GM12874 (cell line): ENCODE measurements at regions not wholly inside any gene's neighbourhood (a gene's known extent, or its start where the extent isn't known, plus 50 kb on each side); places are given as distances from the start of the nearest gene placed in this dataset.

Experiments
- TF ChIP-seq, protein P1 (sequence below): IDR thresholded peaks from 2 replicates; pipeline ENCODE4 v1.5.1; 2011; ENCODE audit warnings: low read depth, mild to moderate bottlenecking, control low read depth, low read length, moderate library complexity; ENCODE audit not compliant: insufficient read depth

DNA sequence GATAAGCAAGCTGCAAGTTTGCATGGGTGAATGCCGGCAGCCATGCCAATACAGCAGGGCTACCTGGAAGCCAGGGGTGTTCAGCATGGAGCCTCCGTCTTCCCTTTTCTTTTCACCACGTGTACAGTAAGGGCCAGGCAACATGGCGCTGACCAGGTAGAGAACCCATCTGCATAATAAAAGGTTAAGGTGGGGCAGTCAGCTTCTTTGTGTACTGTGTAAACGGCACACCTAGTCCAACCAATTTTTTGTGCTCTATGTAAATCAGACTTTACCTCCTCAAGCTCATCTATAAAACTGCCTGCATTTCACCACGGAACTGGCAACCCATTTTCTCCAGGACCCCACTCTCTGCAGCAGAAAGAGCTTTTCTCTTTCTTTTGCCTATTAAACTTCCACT, 286.8 kb upstream of the VCX3A start:
- TF ChIP-seq, protein P1, sequence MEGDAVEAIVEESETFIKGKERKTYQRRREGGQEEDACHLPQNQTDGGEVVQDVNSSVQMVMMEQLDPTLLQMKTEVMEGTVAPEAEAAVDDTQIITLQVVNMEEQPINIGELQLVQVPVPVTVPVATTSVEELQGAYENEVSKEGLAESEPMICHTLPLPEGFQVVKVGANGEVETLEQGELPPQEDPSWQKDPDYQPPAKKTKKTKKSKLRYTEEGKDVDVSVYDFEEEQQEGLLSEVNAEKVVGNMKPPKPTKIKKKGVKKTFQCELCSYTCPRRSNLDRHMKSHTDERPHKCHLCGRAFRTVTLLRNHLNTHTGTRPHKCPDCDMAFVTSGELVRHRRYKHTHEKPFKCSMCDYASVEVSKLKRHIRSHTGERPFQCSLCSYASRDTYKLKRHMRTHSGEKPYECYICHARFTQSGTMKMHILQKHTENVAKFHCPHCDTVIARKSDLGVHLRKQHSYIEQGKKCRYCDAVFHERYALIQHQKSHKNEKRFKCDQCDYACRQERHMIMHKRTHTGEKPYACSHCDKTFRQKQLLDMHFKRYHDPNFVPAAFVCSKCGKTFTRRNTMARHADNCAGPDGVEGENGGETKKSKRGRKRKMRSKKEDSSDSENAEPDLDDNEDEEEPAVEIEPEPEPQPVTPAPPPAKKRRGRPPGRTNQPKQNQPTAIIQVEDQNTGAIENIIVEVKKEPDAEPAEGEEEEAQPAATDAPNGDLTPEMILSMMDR: no peak

DNA sequence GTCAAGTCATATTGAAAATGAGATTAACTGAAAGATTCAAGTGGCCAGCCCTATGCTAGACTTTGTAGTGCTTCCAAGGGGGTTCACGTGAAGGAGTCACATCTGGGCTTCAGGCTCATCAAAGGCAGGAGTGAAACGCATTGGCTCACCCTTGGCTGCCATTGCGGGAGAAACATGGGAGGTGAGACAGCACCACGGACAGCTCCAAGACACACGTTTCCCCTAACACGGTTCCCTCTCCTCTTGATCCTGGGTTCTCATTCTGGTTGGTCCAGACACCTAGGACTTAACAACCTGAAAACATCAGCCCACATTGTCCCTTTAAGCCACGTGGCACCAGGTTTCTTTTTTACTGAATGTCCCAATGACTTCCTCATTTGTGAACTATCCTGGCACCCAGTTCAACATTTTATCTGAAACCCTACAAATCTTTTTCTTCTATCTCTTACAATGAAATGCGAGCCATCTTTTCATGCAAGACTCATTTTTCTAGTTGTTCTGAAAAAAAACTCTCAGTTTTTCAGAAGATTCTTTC, 279.0 kb upstream of the VCX3A start:
- TF ChIP-seq, protein P1: no peak

DNA sequence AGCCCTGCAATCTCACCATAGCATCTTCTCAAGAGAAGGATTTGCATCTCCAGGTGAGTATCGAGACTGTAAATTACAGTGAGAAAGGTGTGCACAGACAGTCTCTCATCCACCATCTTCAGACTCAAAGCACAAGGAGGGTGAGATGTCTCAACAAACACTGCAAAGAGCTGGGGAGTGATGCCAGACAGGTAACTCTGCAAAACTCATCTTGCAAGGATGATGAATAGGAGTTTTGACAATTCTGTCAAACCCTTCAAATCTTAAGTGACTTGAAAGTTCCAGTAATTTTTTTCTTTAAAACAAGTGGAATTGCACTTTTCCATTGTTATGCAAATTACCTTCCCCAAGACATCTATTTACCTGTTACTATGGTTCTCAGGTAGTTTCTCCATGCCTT, 277.2 kb upstream of the VCX3A start:
- TF ChIP-seq, protein P1: no peak

DNA sequence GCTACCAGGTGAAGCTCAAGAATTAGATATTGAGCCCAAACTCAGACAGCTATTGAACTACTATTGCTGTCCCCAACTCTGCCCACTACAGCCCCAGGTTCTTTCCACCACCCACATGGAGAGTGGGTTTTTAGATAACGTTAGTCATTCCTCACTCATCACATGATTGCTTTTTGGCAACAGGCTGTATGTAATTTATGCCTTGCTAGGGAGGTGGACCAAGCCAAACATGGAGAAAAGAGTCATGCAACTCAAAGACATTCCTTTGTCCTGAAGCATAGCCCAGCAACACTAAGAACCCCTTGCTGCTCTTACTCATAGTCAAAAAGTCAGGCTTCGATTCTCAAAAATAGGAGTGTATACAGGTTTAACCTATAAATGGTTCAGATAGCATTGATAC, 275.9 kb upstream of the VCX3A start:
- TF ChIP-seq, protein P1: no peak

DNA sequence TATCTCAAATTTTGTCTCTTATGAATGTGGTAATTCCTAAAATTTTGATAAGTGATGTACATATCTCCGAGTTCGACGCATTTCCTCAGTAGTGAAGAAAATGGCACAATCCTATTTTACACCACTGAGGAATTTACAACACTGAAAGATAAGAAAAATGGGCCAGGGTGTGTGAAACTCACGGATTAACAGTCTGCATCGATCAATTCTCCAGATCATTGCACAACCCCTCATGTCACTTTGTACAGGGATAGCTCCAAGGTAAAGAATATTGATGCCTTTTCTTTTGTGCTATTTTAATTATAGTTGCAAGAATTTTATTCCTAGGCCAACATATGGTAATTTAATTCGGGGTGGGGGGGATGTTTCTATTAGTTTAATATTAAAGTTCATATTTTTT, 268.7 kb upstream of the VCX3A start:
- TF ChIP-seq, protein P1: no peak

DNA sequence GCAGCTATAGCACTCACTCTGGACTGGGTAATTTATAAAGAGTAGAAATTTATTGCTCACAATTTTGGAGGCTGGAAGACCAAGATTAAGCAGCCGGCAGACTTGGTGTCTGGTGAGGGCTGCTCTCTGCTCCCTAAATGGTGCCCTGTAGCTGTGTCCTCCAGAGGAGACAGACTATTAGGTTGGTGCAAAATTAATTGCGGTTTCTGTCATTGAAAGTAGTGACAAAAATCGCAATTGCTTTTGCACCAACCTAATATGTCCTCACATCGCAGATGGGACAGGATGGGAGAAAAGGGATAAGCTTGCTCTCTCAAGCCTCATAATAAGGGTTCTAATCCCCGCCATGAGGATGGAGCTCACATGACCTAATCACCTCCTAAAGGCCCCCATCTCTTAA, 258.1 kb upstream of the VCX3A start:
- TF ChIP-seq, protein P1: no peak

DNA sequence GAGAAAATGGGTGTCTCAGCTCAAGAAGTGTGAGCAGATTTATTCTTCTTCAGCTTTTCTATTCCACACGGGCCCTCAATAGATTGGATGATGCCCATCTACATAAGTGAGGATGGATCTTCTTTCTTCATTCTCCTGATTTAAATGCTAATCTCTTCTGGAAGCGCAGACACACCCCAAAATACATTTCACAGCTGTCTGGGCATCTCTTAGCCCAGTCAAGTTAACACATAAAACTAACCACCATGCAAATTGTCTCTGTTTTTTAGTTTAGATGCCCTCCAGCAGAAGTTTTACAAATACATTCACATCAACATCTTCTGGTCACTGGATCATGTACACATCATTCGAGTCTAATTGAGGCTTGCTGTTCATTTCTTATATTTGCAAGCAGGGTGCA, 249.0 kb upstream of the VCX3A start:
- TF ChIP-seq, protein P1: no peak

DNA sequence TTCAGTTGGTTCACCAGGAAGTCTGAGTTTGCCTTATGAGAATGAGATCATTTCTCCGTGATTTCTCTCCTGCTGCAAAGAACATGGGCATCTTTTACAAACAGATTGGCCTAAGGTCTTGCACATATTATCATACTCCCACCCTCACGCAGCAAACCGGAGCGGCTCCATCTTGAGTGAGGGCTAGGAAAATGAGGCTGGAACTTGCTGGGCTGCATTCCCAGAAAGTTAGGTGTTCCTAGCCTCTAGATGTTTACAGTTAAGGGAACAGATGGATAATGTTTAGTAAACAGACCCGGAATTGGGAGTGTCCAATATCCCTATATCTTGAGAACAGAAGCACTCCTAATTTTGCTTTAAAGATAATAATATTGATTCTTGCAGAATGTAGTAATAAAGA, 247.9 kb upstream of the VCX3A start:
- TF ChIP-seq, protein P1: no peak
